Activated T-cell treated with anti-CD3 and anti-CD28 coated beads, Interleukin-2, amount 50 U/mL, for 48 hours (primary cell): ENCODE measurements at regions not wholly inside any gene's neighbourhood (a gene's known extent, or its start where the extent isn't known, plus 50 kb on each side); places are given as distances from the start of the nearest gene placed in this dataset.

Source experiments
- DNase-seq, 2 experiments: peaks; one replicate each; pipeline ENCODE4 v3.0.0-alpha.2; 2020

DNA sequence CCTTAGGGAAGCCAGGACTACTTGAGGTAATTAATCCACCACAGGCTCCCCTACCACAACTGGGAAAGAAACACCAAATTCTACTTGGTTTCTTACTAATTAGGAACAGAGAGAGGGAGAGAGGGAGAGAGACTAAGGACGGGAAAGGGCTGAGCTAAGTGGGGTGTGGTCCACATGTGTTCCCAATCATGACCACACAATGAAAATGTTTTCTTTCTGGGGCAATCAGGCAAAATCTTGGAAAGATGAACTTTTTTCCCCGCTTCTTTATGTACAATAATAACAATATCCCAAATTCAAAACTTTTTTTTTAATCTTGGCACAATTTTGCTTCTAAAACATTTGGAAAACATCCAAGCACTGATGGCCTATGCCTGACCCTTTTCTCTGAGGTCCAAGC is 734.4 kb downstream of the MAFB start:
- DNase-seq = no peak

GRCh38 chr20:39946931-39947330 is 742.1 kb downstream of the MAFB start:
- no peak for DNase-seq

GRCh38 chr20:39946053-39946810 is 742.8 kb downstream of the MAFB start:
- DNase-seq = no peak

DNA sequence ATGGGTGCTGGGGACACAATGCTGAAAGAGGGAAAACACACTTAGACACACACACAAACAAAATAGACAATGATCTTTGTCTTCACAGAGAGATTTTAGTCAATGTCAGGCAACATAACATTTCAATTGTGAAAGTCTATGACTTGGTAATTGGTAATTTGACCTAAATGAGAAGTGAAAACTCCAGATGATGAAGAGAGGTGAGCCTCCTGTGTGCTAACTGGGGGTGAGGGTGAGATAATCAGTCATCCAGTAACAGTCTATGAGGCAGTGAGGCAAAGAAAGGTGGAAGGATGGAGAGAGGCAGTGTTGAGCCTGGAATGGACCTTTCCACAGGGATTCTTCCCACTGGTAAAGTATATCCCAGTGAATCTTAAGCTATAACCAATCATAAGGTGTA is 744.2 kb downstream of the MAFB start:
- no peak for DNase-seq

DNA sequence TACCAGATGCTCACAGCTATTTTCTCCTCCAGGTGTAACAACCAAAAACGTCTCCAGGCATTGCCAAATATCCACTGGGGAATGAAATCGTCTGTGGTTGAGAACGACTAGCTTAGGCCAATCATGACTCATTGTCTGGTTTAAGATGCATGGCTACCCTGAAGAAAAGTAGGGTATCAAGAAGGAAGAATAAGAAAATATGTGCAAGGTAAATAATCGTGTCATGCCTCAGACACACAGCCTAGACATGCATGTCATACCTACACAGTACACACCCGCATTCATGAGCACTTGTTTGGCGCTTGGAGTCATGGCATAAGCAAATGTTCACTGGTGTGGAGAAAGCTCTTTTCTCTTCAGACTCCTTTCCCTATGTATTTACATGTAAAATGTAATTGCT is 745.7 kb downstream of the MAFB start:
- no peak for DNase-seq

- DNase-seq = no peak
These were observed 747.8 kb downstream of the MAFB start for GRCh38 chr20:39941245-39941644.

DNA sequence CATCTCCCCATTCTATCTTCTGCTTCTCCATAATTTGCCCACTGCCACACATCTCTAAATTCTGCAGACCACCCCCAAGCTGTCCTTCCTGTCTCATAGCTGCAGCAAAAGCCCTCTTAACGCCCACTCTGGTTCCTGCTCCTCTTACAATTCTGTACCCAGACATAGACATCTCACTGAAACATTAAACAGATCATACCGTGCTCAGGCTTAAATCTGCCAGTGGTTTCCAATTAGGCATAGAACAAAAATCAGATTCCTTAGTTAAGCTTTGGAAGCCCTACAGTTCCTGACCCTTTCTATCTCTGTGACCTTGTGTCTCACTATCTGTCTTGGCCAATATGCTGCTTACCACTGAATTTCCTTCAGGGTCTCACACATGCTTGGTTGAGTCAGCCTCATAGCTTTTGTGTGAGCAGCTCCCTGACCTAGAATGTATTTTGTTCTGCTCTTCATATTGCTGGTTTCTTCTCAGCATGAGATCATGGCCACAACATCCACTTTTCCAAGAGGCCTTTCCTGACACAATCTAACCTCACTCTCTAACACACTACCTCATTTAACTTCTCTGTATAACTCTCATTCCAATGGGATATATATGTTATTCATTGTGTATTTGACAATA is 749.7 kb downstream of the MAFB start:
- DNase-seq = no peak

DNA sequence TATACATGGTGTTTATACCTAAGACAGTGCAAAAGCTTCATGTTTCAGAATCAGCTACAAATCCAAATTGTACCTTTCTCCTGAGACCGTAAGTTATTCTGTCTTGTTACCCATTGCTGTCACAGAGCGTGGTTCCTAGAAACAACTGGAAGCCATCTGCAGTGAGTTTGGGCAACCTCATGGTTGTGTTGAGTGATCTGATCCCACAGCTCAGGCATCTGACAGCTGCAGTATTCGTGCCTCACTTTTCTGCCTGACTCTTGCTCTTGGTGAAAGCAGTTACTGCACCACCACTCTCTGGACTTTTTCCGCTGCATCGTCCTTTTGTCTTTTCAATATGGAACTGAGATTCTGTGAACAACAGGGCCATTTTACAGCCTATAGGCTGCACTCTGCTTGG is 752.6 kb downstream of the MAFB start:
- DNase-seq = no peak

- DNase-seq = no peak
These were observed 753.1 kb downstream of the MAFB start for GRCh38 chr20:39935901-39936300.

- no peak for DNase-seq
These were observed 772.7 kb downstream of the MAFB start for GRCh38 chr20:39916236-39916765.

GRCh38 chr20:39913274-39913673 is 775.8 kb downstream of the MAFB start:
- DNase-seq = no peak

DNA sequence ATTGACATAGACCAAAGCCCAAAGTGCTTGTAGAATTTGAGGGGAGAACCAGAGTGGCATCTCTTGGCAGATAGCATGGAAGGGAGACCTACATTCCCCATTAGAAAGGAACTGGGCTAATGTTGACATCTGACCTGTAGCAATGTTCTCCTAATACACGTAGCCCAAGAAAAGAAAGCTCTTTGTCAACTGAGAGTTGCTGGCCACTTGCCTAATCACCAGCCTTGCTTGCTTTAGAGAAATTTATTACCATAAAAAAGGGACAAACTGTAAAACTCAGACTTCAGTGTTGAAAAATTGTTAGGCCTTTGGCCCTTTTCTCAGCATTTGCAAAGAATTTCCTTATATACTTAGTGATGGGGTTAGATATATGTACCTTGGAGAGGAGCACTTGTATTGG is 777.5 kb downstream of the MAFB start:
- no peak for DNase-seq

DNA sequence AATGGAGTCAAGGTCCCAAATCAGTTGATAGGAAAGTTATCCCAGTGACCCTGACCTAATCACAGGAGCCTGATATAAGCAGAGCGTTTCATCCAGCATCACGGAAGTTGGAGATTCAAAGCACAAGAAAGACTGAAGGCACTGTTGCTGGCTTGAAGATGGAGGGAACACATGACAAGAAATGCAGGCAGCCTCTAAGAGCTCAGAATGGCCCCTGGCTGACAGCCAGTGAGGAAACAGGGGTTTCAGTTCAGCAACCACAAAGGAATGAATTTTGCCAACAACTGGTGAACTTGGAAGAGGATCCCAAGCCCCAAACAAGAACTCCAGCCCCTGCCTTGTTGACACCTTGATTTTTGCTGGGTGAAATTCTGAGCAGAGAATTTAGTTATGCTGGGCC is 778.5 kb downstream of the MAFB start:
- DNase-seq = no peak

- no peak for DNase-seq
These were observed 779.6 kb downstream of the MAFB start for GRCh38 chr20:39909447-39909846.

GRCh38 chr20:39904476-39905112 is 784.4 kb downstream of the MAFB start:
- no peak for DNase-seq

DNA sequence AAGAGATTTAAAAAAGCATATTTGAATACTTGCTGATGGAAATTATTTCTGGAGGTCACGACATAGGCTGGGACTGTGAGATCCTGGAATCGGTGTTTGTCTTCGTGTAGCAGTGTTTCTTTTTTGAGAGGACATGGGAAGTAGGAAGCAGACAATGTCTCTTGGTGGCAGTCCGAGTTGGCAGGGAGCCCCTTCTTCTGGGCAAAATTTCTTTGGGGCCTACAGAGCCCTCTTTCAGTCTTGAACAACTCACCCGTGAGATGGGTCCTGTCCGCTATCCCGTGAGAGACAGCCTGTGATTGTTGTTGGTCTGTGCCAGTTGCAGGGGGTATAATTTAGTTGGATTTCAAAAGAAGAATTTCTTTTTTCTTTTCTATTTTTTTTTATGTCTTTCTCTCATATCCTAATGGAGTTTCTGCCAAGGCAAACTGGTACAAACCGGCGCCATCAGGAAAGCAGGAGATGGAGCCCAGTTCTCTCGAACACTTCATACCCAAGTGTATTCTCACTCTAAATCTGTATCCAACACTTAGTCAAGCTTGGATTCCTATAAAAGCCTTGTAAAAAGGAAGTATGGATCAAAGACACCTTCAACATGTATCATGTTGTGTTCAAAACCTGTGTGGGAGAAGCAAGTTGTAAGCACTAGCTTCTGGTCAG is 785.1 kb downstream of the MAFB start:
- DNase-seq = no peak

DNA sequence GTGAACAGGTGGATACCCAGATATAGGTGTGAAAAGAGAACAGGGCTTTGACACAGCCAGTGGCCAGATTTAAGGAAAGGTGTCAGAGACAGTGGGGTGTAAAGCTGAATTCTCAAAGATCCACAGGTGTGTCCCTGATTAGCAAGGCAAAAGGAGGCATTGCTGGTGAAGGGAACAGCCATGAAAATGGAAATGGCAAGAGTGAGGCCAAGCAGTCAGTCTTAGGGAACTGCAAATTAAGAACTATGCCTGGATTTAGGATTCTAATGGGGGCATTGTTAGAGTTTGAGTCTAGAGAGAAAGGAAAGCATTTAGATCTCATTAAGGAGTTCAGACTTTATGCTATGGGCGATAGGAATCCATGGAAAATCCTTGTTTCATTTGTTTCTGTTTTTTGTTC is 789.2 kb downstream of the MAFB start:
- no peak for DNase-seq

- no peak for DNase-seq
These were observed 790.6 kb downstream of the MAFB start for GRCh38 chr20:39898467-39898852.

DNA sequence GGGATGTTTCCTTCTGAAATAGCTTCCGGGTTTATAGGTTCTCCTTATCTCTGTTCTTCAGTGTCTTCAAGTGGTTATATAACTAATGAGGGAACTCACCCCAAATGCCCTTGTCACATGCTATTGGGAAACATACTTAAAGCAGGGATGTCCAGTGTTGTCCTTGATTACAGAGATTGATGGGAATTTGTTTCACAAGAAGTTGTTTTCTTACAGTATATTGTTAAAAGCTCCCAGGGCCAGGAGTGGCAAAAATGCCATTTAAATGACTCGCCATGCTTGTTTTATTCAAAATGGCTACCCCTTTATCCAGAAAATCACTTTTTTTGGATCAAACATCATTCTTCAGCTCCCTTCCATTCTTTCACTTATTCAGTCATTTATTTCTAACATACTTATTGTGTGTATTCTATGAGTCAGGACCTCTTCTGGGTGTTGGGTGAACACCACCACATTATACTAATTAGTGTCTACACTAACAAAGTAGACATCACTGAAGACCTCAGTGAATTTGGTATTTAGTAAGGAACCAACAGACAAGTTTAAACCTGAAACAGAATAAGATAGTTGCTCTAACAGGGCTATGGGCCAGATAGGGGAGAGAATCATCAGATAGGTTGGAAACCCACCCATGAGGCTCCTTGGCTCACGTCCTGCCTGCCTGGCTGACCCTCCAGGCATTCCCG is 791.1 kb downstream of the MAFB start:
- DNase-seq = no peak

GRCh38 chr20:39897058-39897457 is 792.0 kb downstream of the MAFB start:
- DNase-seq = no peak

GRCh38 chr20:39894067-39894466 is 795.0 kb downstream of the MAFB start:
- no peak for DNase-seq

GRCh38 chr20:39893003-39893685 is 795.9 kb downstream of the MAFB start:
- no peak for DNase-seq
